Prostate gland (tissue), 2 donors: ENCODE measurements at regions not wholly inside any gene's neighbourhood (a gene's known extent, or its start where the extent isn't known, plus 50 kb on each side); places are given as distances from the start of the nearest gene placed in this dataset.
"Not testable (repeated sequence)": the region's sequence is repeated elsewhere in the genome, so short reads cannot be mapped to it uniquely, and the experiment has no call there.

Experiments used
- DNase-seq: peaks from one replicate; pipeline ENCODE4 v3.0.0-alpha.2; 2019; ENCODE audit warnings: low spot score
- H3K27ac ChIP-seq, 2 donors: fragments of 200-600 bp; sonication (generic); 2 replicates each; pipeline ENCODE4 v1.5.1; 2017 to 2019
- H3K27me3 ChIP-seq: fragments of 200-600 bp; sonication (generic); replicated peaks from 2 replicates; pipeline ENCODE4 v1.5.1; 2019; ENCODE audit not compliant: insufficient read depth
- H3K36me3 ChIP-seq, 2 donors: fragments of 200-600 bp; sonication (generic); 1 replicate in 1 of 2; 2 replicates in 1 of 2; pipeline versions ENCODE4 v1.5.1 to v1.8.1; 2017 to 2019
- H3K4me1 ChIP-seq: fragments of 200-600 bp; sonication (generic); replicated peaks from 2 replicates; pipeline ENCODE4 v1.5.1; 2019
- H3K4me3 ChIP-seq, 2 donors: fragments of 200-600 bp; sonication (generic); 2 replicates each; pipeline ENCODE4 v1.5.1; 2017 to 2019
- H3K9me3 ChIP-seq: fragments of 200-600 bp; sonication (generic); 2 replicates; pipeline ENCODE4 v1.5.1; 2017
- CTCF ChIP-seq, 4 experiments: fragments of 200-600 bp in 2 of 4; fragments of 450-650 bp in 2 of 4; sonication (generic) in 2 of 4; IDR thresholded peaks; 1 replicate in 3 of 4; 2 replicates in 1 of 4; pipeline ENCODE4 v1.5.1; 2016 to 2019; ENCODE audit warnings: antibody characterized with exemption in 4 of 4, mild to moderate bottlenecking in 2 of 4, moderate library complexity in 2 of 4
- POLR2A ChIP-seq: fragments of 450-650 bp; IDR thresholded peaks from one replicate; pipeline ENCODE4 v1.6.1; 2016; ENCODE audit warnings: antibody characterized with exemption, mild to moderate bottlenecking
- POLR2AphosphoS5 ChIP-seq: sonication (generic); formaldehyde crosslinking; IDR thresholded peaks from one replicate; pipeline ENCODE4 v1.6.1; 2017; ENCODE audit warnings: antibody characterized with exemption
- WGBS: methylation state at CpG from one replicate; pipeline ENCODE4 v1.1.5; 2018; 5-methylcytosine and 5-hydroxymethylcytosine counted together
- intact Hi-C: fragments of 100-400 bp; cut with DNase I; formaldehyde crosslinking; loops from one replicate; pipeline ENCODE4 v1.14.2; 2022

GRCh38 chr17:69695646-69696045 is 281.1 kb downstream of the MAP2K6 start:
- Histone ChIP-seq H3K27me3 (no peaks in the 10 kb centered on the region), H3K9me3 (no peaks in the 10 kb centered on the region), H3K36me3 (no peaks in the 10 kb centered on the region), H3K27ac (no peak overlapping the region), H3K4me1 (no peaks in the 10 kb centered on the region), H3K4me3 (no peak overlapping the region)
- no peak for TF ChIP-seq POLR2AphosphoS5
- no peak for TF ChIP-seq CTCF (IDR thresholded peaks at IDR 0.05)
- TF ChIP-seq POLR2A = no peak
- WGBS = 92% methylated on average over 7 of the region's 7 CpGs
- intact Hi-C loops = no loop called here
- DNase-seq = no peak

- Histone ChIP-seq H3K27me3 (no peaks in the 10 kb centered on the region), H3K9me3 (no peaks in the 10 kb centered on the region), H3K4me1 (no peaks in the 10 kb centered on the region), H3K36me3 (no peaks in the 10 kb centered on the region), H3K27ac (no peak overlapping the region), H3K4me3 (no peak overlapping the region)
- intact Hi-C loops = no loop called here
- 46% methylated on average over 1 of the region's 1 CpG for WGBS
- no peak for DNase-seq
- TF ChIP-seq POLR2AphosphoS5 = no peak
- TF ChIP-seq POLR2A = no peak
- TF ChIP-seq CTCF (IDR thresholded peaks at IDR 0.05) = no peak
Measured at GRCh38 chr17:69696650-69697049, 282.2 kb downstream of the MAP2K6 start.

GRCh38 chr17:69698352-69698751 is 283.9 kb downstream of the MAP2K6 start:
- H3K36me3 ChIP-seq, H3K27me3 ChIP-seq, H3K9me3 ChIP-seq, H3K4me1 ChIP-seq, DNase-seq, H3K4me3 ChIP-seq, H3K27ac ChIP-seq, intact Hi-C loops: not testable (repeated sequence)

GRCh38 chr17:69702078-69702477 is 287.6 kb downstream of the MAP2K6 start:
- 42% methylated on average over 1 of the region's 1 CpG for WGBS
- intact Hi-C loops = no loop called here
- DNase-seq = no peak

GRCh38 chr17:69703751-69704150 is 289.3 kb downstream of the MAP2K6 start:
- no peak overlapping the region for H3K4me3 ChIP-seq
- H3K27ac ChIP-seq = no peak overlapping the region
- no peaks in the 10 kb centered on the region for H3K27me3 ChIP-seq
- no peaks in the 10 kb centered on the region for H3K36me3 ChIP-seq
- WGBS = 56% methylated on average over 1 of the region's 1 CpG
- no peaks in the 10 kb centered on the region for H3K4me1 ChIP-seq
- no peak for DNase-seq
- intact Hi-C loops = no loop called here
- no peaks in the 10 kb centered on the region for H3K9me3 ChIP-seq
- TF ChIP-seq POLR2A = no peak
- no peak for TF ChIP-seq POLR2AphosphoS5
- TF ChIP-seq CTCF (IDR thresholded peaks at IDR 0.05) = no peak

More at GRCh38 chr17:69702078-69702477, 287.6 kb downstream of the MAP2K6 start:
- H3K36me3 ChIP-seq = no peaks in the 10 kb centered on the region
- H3K4me3 ChIP-seq = no peak overlapping the region
- no peaks in the 10 kb centered on the region for H3K4me1 ChIP-seq
- TF ChIP-seq CTCF (IDR thresholded peaks at IDR 0.05) = no peak
- no peak for TF ChIP-seq POLR2AphosphoS5
- TF ChIP-seq POLR2A = no peak
- no peaks in the 10 kb centered on the region for H3K9me3 ChIP-seq
- no peak overlapping the region for H3K27ac ChIP-seq
- no peaks in the 10 kb centered on the region for H3K27me3 ChIP-seq
